ENCODE measurements at regions not wholly inside any gene's neighbourhood (a gene's known extent, or its start where the extent isn't known, plus 50 kb on each side); places are given as distances from the start of the nearest gene placed in this dataset.
"Not testable (repeated sequence)": the region's sequence is repeated elsewhere in the genome, so short reads cannot be mapped to it uniquely, and the experiment has no call there.

DNA sequence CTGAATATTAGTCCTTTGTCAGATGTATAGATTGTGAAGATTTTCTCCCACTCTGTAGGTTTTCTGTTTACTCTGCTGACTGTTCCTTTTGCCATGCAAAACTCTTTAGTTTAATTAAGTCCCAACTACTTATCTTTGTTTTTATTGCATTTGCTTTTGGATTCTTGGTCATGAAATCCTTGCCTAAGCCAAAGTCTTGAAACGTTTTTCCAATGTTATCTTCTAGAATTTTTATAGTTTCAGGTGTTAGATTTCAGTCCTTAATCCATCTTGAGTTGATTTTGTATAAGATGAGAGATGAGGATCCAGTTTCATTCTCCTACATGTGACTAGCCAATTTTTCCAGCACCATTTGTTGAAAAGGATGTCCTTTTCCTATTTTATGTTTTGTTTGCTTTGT lies 86.0 kb upstream of the MB21D2 start:
- TF ChIP-seq, protein P1, sequence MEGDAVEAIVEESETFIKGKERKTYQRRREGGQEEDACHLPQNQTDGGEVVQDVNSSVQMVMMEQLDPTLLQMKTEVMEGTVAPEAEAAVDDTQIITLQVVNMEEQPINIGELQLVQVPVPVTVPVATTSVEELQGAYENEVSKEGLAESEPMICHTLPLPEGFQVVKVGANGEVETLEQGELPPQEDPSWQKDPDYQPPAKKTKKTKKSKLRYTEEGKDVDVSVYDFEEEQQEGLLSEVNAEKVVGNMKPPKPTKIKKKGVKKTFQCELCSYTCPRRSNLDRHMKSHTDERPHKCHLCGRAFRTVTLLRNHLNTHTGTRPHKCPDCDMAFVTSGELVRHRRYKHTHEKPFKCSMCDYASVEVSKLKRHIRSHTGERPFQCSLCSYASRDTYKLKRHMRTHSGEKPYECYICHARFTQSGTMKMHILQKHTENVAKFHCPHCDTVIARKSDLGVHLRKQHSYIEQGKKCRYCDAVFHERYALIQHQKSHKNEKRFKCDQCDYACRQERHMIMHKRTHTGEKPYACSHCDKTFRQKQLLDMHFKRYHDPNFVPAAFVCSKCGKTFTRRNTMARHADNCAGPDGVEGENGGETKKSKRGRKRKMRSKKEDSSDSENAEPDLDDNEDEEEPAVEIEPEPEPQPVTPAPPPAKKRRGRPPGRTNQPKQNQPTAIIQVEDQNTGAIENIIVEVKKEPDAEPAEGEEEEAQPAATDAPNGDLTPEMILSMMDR (conservative IDR thresholded peaks at IDR 0.05; ENCODE audit: low read depth in 2 of 2): not testable (repeated sequence)
- TF ChIP-seq, protein P2, sequence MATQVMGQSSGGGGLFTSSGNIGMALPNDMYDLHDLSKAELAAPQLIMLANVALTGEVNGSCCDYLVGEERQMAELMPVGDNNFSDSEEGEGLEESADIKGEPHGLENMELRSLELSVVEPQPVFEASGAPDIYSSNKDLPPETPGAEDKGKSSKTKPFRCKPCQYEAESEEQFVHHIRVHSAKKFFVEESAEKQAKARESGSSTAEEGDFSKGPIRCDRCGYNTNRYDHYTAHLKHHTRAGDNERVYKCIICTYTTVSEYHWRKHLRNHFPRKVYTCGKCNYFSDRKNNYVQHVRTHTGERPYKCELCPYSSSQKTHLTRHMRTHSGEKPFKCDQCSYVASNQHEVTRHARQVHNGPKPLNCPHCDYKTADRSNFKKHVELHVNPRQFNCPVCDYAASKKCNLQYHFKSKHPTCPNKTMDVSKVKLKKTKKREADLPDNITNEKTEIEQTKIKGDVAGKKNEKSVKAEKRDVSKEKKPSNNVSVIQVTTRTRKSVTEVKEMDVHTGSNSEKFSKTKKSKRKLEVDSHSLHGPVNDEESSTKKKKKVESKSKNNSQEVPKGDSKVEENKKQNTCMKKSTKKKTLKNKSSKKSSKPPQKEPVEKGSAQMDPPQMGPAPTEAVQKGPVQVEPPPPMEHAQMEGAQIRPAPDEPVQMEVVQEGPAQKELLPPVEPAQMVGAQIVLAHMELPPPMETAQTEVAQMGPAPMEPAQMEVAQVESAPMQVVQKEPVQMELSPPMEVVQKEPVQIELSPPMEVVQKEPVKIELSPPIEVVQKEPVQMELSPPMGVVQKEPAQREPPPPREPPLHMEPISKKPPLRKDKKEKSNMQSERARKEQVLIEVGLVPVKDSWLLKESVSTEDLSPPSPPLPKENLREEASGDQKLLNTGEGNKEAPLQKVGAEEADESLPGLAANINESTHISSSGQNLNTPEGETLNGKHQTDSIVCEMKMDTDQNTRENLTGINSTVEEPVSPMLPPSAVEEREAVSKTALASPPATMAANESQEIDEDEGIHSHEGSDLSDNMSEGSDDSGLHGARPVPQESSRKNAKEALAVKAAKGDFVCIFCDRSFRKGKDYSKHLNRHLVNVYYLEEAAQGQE (IDR thresholded peaks at IDR 0.05; ENCODE audit: unreplicated experiment): not testable (repeated sequence)
- not testable (repeated sequence) for TF ChIP-seq EZH2 (IDR thresholded peaks at IDR 0.05; ENCODE audit: low read depth, unreplicated experiment); JUNB (IDR thresholded peaks at IDR 0.05; ENCODE audit: unreplicated experiment); POLR2AphosphoS5 (IDR thresholded peaks at IDR 0.05; ENCODE audit: low read depth); EZH2phosphoT487 (IDR thresholded peaks at IDR 0.05; ENCODE audit: unreplicated experiment); STAT1 (IDR thresholded peaks at IDR 0.05; ENCODE audit: unreplicated experiment)
- TF ChIP-seq, protein P3, sequence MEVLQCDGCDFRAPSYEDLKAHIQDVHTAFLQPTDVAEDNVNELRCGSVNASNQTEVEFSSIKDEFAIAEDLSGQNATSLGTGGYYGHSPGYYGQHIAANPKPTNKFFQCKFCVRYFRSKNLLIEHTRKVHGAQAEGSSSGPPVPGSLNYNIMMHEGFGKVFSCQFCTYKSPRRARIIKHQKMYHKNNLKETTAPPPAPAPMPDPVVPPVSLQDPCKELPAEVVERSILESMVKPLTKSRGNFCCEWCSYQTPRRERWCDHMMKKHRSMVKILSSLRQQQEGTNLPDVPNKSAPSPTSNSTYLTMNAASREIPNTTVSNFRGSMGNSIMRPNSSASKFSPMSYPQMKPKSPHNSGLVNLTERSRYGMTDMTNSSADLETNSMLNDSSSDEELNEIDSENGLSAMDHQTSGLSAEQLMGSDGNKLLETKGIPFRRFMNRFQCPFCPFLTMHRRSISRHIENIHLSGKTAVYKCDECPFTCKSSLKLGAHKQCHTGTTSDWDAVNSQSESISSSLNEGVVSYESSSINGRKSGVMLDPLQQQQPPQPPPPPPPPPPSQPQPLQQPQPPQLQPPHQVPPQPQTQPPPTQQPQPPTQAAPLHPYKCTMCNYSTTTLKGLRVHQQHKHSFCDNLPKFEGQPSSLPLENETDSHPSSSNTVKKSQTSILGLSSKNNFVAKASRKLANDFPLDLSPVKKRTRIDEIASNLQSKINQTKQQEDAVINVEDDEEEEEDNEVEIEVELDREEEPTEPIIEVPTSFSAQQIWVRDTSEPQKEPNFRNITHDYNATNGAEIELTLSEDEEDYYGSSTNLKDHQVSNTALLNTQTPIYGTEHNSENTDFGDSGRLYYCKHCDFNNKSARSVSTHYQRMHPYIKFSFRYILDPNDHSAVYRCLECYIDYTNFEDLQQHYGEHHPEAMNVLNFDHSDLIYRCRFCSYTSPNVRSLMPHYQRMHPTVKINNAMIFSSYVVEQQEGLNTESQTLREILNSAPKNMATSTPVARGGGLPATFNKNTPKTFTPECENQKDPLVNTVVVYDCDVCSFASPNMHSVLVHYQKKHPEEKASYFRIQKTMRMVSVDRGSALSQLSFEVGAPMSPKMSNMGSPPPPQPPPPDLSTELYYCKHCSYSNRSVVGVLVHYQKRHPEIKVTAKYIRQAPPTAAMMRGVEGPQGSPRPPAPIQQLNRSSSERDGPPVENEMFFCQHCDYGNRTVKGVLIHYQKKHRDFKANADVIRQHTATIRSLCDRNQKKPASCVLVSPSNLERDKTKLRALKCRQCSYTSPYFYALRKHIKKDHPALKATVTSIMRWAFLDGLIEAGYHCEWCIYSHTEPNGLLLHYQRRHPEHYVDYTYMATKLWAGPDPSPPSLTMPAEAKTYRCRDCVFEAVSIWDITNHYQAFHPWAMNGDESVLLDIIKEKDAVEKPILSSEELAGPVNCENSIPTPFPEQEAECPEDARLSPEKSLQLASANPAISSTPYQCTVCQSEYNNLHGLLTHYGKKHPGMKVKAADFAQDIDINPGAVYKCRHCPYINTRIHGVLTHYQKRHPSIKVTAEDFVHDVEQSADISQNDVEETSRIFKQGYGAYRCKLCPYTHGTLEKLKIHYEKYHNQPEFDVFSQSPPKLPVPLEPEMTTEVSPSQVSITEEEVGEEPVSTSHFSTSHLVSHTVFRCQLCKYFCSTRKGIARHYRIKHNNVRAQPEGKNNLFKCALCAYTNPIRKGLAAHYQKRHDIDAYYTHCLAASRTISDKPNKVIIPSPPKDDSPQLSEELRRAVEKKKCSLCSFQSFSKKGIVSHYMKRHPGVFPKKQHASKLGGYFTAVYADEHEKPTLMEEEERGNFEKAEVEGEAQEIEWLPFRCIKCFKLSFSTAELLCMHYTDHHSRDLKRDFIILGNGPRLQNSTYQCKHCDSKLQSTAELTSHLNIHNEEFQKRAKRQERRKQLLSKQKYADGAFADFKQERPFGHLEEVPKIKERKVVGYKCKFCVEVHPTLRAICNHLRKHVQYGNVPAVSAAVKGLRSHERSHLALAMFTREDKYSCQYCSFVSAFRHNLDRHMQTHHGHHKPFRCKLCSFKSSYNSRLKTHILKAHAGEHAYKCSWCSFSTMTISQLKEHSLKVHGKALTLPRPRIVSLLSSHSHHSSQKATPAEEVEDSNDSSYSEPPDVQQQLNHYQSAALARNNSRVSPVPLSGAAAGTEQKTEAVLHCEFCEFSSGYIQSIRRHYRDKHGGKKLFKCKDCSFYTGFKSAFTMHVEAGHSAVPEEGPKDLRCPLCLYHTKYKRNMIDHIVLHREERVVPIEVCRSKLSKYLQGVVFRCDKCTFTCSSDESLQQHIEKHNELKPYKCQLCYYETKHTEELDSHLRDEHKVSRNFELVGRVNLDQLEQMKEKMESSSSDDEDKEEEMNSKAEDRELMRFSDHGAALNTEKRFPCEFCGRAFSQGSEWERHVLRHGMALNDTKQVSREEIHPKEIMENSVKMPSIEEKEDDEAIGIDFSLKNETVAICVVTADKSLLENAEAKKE (CRISPR knock-in tag; IDR thresholded peaks at IDR 0.05): not testable (repeated sequence)
